ENCODE measurements at regions not wholly inside any gene's neighbourhood (a gene's known extent, or its start where the extent isn't known, plus 50 kb on each side); places are given as distances from the start of the nearest gene placed in this dataset.
"Not testable (repeated sequence)": the region's sequence is repeated elsewhere in the genome, so short reads cannot be mapped to it uniquely, and the experiment has no call there.

- H3K36me3 ChIP-seq: no peaks in the 10 kb centered on the region
- no peaks in the 10 kb centered on the region for H3K9me3 ChIP-seq
- intact Hi-C loops (cut with DNase I; ENCODE audit: low total_unique reads): no loop called here
- no peak for DNase-seq
- H3K4me1 ChIP-seq: no peaks in the 10 kb centered on the region
- H3K27me3 ChIP-seq: no peaks in the 10 kb centered on the region
- no peak overlapping the region for H3K4me3 ChIP-seq
- H3K27ac ChIP-seq: no peak overlapping the region
- TF ChIP-seq, protein P1, sequence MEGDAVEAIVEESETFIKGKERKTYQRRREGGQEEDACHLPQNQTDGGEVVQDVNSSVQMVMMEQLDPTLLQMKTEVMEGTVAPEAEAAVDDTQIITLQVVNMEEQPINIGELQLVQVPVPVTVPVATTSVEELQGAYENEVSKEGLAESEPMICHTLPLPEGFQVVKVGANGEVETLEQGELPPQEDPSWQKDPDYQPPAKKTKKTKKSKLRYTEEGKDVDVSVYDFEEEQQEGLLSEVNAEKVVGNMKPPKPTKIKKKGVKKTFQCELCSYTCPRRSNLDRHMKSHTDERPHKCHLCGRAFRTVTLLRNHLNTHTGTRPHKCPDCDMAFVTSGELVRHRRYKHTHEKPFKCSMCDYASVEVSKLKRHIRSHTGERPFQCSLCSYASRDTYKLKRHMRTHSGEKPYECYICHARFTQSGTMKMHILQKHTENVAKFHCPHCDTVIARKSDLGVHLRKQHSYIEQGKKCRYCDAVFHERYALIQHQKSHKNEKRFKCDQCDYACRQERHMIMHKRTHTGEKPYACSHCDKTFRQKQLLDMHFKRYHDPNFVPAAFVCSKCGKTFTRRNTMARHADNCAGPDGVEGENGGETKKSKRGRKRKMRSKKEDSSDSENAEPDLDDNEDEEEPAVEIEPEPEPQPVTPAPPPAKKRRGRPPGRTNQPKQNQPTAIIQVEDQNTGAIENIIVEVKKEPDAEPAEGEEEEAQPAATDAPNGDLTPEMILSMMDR (IDR thresholded peaks at IDR 0.05): no peak
Observed at GRCh38 chr7:79998363-79998762, 136.3 kb upstream of the GNAI1 start.

- H3K4me3 ChIP-seq: no peak overlapping the region
- H3K27ac ChIP-seq: no peak overlapping the region
- H3K36me3 ChIP-seq: no peaks in the 10 kb centered on the region
- intact Hi-C loops (cut with DNase I; ENCODE audit: low total_unique reads): no loop called here
- no peaks in the 10 kb centered on the region for H3K9me3 ChIP-seq
- TF ChIP-seq, protein P1 (IDR thresholded peaks at IDR 0.05): no peak
- DNase-seq: no peak
- H3K27me3 ChIP-seq: no peaks in the 10 kb centered on the region
- no peaks in the 10 kb centered on the region for H3K4me1 ChIP-seq
Observed at GRCh38 chr7:79997345-79997744, 137.3 kb upstream of the GNAI1 start.

DNA sequence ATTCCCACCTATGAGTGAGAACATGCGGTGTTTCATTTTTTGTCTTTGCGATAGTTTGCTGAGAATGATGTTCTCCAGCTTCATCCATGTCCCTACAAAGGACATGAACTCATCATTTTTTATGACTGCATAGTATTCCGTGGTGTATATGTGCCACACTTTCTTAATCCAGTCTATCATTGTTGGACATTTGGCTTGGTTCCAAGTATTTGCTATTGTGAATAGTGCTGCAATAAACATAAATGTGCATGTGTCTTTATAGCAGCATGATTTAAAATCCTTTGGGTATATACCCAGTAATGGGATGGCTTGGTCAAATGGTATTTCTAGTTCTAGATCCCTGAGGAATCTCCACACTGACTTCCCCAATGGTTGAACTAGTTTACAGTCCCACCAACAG is 138.9 kb upstream of the GNAI1 start:
- H3K36me3 ChIP-seq; H3K27ac ChIP-seq; H3K9me3 ChIP-seq; H3K27me3 ChIP-seq; H3K4me3 ChIP-seq; intact Hi-C loops (cut with DNase I; ENCODE audit: low total_unique reads); H3K4me1 ChIP-seq; DNase-seq: not testable (repeated sequence)

DNA sequence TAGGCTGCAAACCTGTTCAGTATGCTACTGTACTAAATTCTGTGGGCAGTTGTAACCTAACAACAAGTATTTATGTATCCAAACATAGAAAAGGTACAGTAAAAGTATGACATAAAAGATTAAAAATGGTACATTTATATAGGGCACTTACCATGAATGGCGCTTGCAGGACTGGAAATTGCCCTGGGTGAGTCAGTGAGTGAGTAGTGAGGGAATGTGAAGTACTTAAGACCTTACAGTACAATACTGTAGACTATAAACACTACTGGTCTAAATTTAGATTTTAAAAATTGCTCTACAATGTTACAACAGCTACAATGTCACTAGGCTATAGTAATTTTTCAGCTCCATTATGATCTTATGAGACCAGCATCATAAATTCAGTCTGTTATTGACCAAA is 146.0 kb upstream of the GNAI1 start:
- H3K9me3 ChIP-seq: no peaks in the 10 kb centered on the region
- TF ChIP-seq, protein P1 (IDR thresholded peaks at IDR 0.05): no peak
- no peak overlapping the region for H3K27ac ChIP-seq
- H3K4me1 ChIP-seq: no peaks in the 10 kb centered on the region
- intact Hi-C loops (cut with DNase I; ENCODE audit: low total_unique reads): no loop called here
- no peaks in the 10 kb centered on the region for H3K36me3 ChIP-seq
- no peak for DNase-seq
- H3K27me3 ChIP-seq: no peaks in the 10 kb centered on the region
- no peak overlapping the region for H3K4me3 ChIP-seq

DNA sequence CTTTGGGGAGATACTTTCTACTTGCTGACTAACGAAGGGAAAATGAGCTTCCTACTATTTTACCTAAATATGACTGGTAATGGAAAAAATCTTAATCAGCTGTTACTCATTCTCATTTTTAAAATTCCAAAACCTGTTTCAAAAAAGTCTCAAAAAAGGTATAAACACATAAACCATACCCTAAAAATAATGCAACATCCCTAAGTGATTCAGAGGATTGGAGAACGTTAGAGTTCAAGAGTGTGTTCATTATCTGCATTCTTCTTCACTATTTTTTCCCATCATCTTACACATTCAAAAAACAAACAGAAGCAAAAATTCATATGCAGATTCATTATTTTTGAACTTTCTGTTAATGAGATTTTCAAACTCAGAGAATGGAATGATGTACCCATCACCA is 150.4 kb upstream of the GNAI1 start:
- intact Hi-C loops (cut with DNase I; ENCODE audit: low total_unique reads): no loop called here
- TF ChIP-seq, protein P1 (IDR thresholded peaks at IDR 0.05): no peak
- Histone ChIP-seq H3K36me3 (no peaks in the 10 kb centered on the region), H3K4me3 (no peak overlapping the region), H3K9me3 (no peaks in the 10 kb centered on the region), H3K27ac (no peak overlapping the region), H3K27me3 (no peaks in the 10 kb centered on the region), H3K4me1 (no peaks in the 10 kb centered on the region)
- no peak for DNase-seq

- H3K36me3 ChIP-seq: no peaks in the 10 kb centered on the region
- H3K27ac ChIP-seq: no peak overlapping the region
- no peak for DNase-seq
- intact Hi-C loops (cut with DNase I; ENCODE audit: low total_unique reads): no loop called here
- H3K4me3 ChIP-seq: no peak overlapping the region
- TF ChIP-seq, protein P1 (IDR thresholded peaks at IDR 0.05): no peak
- H3K27me3 ChIP-seq: no peaks in the 10 kb centered on the region
- H3K9me3 ChIP-seq: no peaks in the 10 kb centered on the region
- no peaks in the 10 kb centered on the region for H3K4me1 ChIP-seq
Observed at GRCh38 chr7:79982141-79982770, 152.4 kb upstream of the GNAI1 start.

All from tibial artery (tissue), 4 donors.